ENCODE measurements at regions not wholly inside any gene's neighbourhood (a gene's known extent, or its start where the extent isn't known, plus 50 kb on each side); places are given as distances from the start of the nearest gene placed in this dataset.

DNA sequence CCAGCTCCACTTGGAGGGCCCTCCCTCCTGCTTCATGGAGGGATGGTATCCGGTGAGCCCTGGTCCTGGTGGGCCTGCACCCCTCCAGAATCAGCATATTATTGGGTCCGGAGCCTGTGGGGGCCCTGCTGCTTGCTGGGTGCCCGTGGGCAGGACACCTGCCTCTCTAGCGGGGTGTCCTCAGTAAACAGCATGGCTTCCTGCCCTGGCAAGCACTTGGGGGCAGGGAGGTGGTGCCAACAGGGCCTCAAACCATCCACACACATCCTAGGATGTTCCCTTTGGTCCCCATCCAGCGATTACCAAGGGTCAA lies 108.3 kb downstream of the CTTN start:
- Mint-ChIP-seq H3K27ac (no peak overlapping the region), H3K36me3 (no peaks in the 10 kb centered on the region), H3K4me1 (peaks cover 0 to 2% (median 0%) of the 10 kb centered on the region in 7 donors), H3K4me3 (no peak overlapping the region), H3K9me3 (peaks cover 0 to 11% (median 6%) of the 10 kb centered on the region in 11 donors), H3K27me3 (peaks cover 0 to 15% (median 5%) of the 10 kb centered on the region in 5 donors)
- no peaks in the 10 kb centered on the region for H3K4me1 ChIP-seq (ENCODE audit: control insufficient read depth in 2 of 2, insufficient read depth in 2 of 2, low read length in 2 of 2)
- no peak overlapping the region for H3K4me3 ChIP-seq (ENCODE audit: low read length)
- H3K9me3 ChIP-seq (ENCODE audit: control insufficient read depth in 2 of 3, low read length in 3 of 3), result no peaks in the 10 kb centered on the region
- intact Hi-C loops (cut with micrococcal nuclease), result no loop called here
- ChIA-PET CTCF (no interaction called here), POLR2A (no interaction called here)
- H3K27ac ChIP-seq (ENCODE audit: low read depth, low read length), result no peak overlapping the region
- DNase-seq, result no peak
- H3K27me3 ChIP-seq (ENCODE audit: control insufficient read depth in 2 of 2, insufficient read depth in 2 of 2, low read length in 2 of 2), result no peaks in the 10 kb centered on the region
- no peak for ATAC-seq
- H3K36me3 ChIP-seq (ENCODE audit: control insufficient read depth in 2 of 3, insufficient read depth in 3 of 3, low read length in 3 of 3), result no peaks in the 10 kb centered on the region

DNA sequence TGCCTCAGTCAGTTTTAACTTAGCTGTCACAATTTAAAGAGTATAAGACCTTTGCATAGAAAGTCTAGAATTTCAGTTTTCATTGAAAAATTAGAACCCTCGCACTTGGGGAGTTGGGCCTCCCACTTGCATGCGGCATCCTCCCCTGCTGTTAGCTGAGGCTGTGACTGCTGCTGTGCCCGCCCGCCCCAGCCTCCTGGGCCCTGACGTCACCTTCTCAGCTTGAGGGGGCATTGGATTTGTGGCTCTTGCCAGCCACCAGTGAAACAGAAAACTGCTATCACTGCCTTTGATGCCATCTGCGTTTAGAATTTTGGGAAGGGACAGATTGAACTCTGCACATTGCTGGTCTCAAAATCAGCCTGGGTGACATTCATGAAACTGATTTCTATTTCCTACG lies 108.7 kb downstream of the CTTN start:
- POLR2A ChIA-PET, result no interaction called here
- no peak for DNase-seq
- no peaks in the 10 kb centered on the region for H3K36me3 Mint-ChIP-seq
- intact Hi-C loops (cut with micrococcal nuclease), result no loop called here
- no peaks in the 10 kb centered on the region for H3K27me3 ChIP-seq (ENCODE audit: control insufficient read depth in 2 of 2, insufficient read depth in 2 of 2, low read length in 2 of 2)
- CTCF ChIA-PET, result no interaction called here
- H3K36me3 ChIP-seq (ENCODE audit: control insufficient read depth in 2 of 3, insufficient read depth in 3 of 3, low read length in 3 of 3), result no peaks in the 10 kb centered on the region
- H3K9me3 Mint-ChIP-seq, result peaks cover 0 to 15% (median 7%) of the 10 kb centered on the region in 11 donors
- no peaks in the 10 kb centered on the region for H3K4me1 ChIP-seq (ENCODE audit: control insufficient read depth in 2 of 2, insufficient read depth in 2 of 2, low read length in 2 of 2)
- ATAC-seq, result no peak
- no peak overlapping the region for H3K4me3 Mint-ChIP-seq
- H3K27ac Mint-ChIP-seq, result no peak overlapping the region
- no peaks in the 10 kb centered on the region for H3K9me3 ChIP-seq (ENCODE audit: control insufficient read depth in 2 of 3, low read length in 3 of 3)
- H3K4me1 Mint-ChIP-seq, result peaks cover 0 to 2% (median 0%) of the 10 kb centered on the region in 7 donors
- no peak overlapping the region for H3K27ac ChIP-seq (ENCODE audit: low read depth, low read length)
- H3K27me3 Mint-ChIP-seq, result peaks cover 0 to 15% (median 5%) of the 10 kb centered on the region in 5 donors
- no peak overlapping the region for H3K4me3 ChIP-seq (ENCODE audit: low read length)

GRCh38 chr11:70507466-70508230 lies 109.3 kb downstream of the CTTN start:
- intact Hi-C loops (cut with micrococcal nuclease), result no loop called here
- peaks cover under 1 to 21% (median 10%) of the 10 kb centered on the region in 11 donors for H3K9me3 Mint-ChIP-seq
- H3K27me3 Mint-ChIP-seq, result peaks cover 0 to 15% (median 12%) of the 10 kb centered on the region in 5 donors
- H3K27ac Mint-ChIP-seq, result no peak overlapping the region
- H3K27ac ChIP-seq (ENCODE audit: low read depth, low read length), result no peak overlapping the region
- peaks cover 0 to 5% (median 0%) of the 10 kb centered on the region in 3 experiments for H3K9me3 ChIP-seq (ENCODE audit: control insufficient read depth in 2 of 3, low read length in 3 of 3)
- peaks cover 0 to 5% (median 0%) of the 10 kb centered on the region in 5 donors for H3K36me3 Mint-ChIP-seq
- CTCF ChIA-PET, result no interaction called here
- no peak for ATAC-seq
- peaks cover 0 to 2% (median 0%) of the 10 kb centered on the region in 7 donors for H3K4me1 Mint-ChIP-seq
- POLR2A ChIA-PET, result no interaction called here
- H3K4me1 ChIP-seq (ENCODE audit: control insufficient read depth in 2 of 2, insufficient read depth in 2 of 2, low read length in 2 of 2), result no peaks in the 10 kb centered on the region
- DNase-seq, result no peak
- no peak overlapping the region for H3K4me3 Mint-ChIP-seq
- no peaks in the 10 kb centered on the region for H3K36me3 ChIP-seq (ENCODE audit: control insufficient read depth in 2 of 3, insufficient read depth in 3 of 3, low read length in 3 of 3)
- H3K27me3 ChIP-seq (ENCODE audit: control insufficient read depth in 2 of 2, insufficient read depth in 2 of 2, low read length in 2 of 2), result no peaks in the 10 kb centered on the region
- H3K4me3 ChIP-seq (ENCODE audit: low read length), result no peak overlapping the region

DNA sequence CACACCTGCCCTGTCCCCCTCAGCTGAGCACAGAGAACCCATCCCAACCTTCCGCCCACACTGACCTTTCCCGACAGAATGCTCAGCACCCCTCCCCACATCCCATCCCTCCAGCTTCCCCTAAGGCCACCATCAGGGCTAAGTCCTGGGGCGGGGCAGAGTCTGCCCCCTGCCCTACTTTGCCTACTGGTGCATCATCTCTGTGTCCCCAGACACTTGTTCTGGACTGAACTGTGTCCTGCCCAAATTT lies 109.8 kb downstream of the CTTN start:
- DNase-seq, result no peak
- Histone ChIP-seq H3K9me3 (ENCODE audit: control insufficient read depth in 2 of 3, low read length in 3 of 3) (peaks cover 0 to 10% (median 0%) of the 10 kb centered on the region in 3 experiments), H3K36me3 (ENCODE audit: control insufficient read depth in 2 of 3, insufficient read depth in 3 of 3, low read length in 3 of 3) (no peaks in the 10 kb centered on the region), H3K27ac (ENCODE audit: low read depth, low read length) (no peak overlapping the region), H3K4me1 (ENCODE audit: control insufficient read depth in 2 of 2, insufficient read depth in 2 of 2, low read length in 2 of 2) (no peaks in the 10 kb centered on the region), H3K27me3 (ENCODE audit: control insufficient read depth in 2 of 2, insufficient read depth in 2 of 2, low read length in 2 of 2) (no peaks in the 10 kb centered on the region), H3K4me3 (ENCODE audit: low read length) (no peak overlapping the region)
- Mint-ChIP-seq H3K27ac (no peak overlapping the region), H3K4me3 (no peak overlapping the region), H3K27me3 (peaks cover 0 to 17% (median 15%) of the 10 kb centered on the region in 5 donors), H3K4me1 (peaks cover 0 to 2% (median 0%) of the 10 kb centered on the region in 7 donors), H3K9me3 (peaks cover 2 to 26% (median 14%) of the 10 kb centered on the region in 11 donors), H3K36me3 (peaks cover 0 to 5% (median 0%) of the 10 kb centered on the region in 5 donors)
- ChIA-PET CTCF (no interaction called here), POLR2A (no interaction called here)
- intact Hi-C loops (cut with micrococcal nuclease), result no loop called here
- ATAC-seq, result no peak

- H3K4me1 ChIP-seq (ENCODE audit: control insufficient read depth in 2 of 2, insufficient read depth in 2 of 2, low read length in 2 of 2), result no peaks in the 10 kb centered on the region
- Mint-ChIP-seq H3K4me3 (no peak overlapping the region), H3K27ac (no peak overlapping the region), H3K4me1 (peaks cover 0 to 2% (median 0%) of the 10 kb centered on the region in 7 donors), H3K9me3 (peaks cover 5 to 40% (median 20%) of the 10 kb centered on the region in 11 donors), H3K27me3 (peaks cover 0 to 20% (median 15%) of the 10 kb centered on the region in 5 donors), H3K36me3 (peaks cover 0 to 5% (median 0%) of the 10 kb centered on the region in 5 donors)
- CTCF ChIA-PET, result no interaction called here
- no peaks in the 10 kb centered on the region for H3K27me3 ChIP-seq (ENCODE audit: control insufficient read depth in 2 of 2, insufficient read depth in 2 of 2, low read length in 2 of 2)
- peaks cover 0 to 16% (median 0%) of the 10 kb centered on the region in 3 experiments for H3K9me3 ChIP-seq (ENCODE audit: control insufficient read depth in 2 of 3, low read length in 3 of 3)
- no peak overlapping the region for H3K27ac ChIP-seq (ENCODE audit: low read depth, low read length)
- ATAC-seq (no peak), DNase-seq (no peak)
- POLR2A ChIA-PET, result no interaction called here
- no peak overlapping the region for H3K4me3 ChIP-seq (ENCODE audit: low read length)
- no peaks in the 10 kb centered on the region for H3K36me3 ChIP-seq (ENCODE audit: control insufficient read depth in 2 of 3, insufficient read depth in 3 of 3, low read length in 3 of 3)
- intact Hi-C loops (cut with micrococcal nuclease), result no loop called here
Observed at GRCh38 chr11:70509476-70509875, 111.1 kb downstream of the CTTN start.

- intact Hi-C loops (cut with micrococcal nuclease), result no loop called here
- no peak for DNase-seq
- Histone ChIP-seq H3K27me3 (ENCODE audit: control insufficient read depth in 2 of 2, insufficient read depth in 2 of 2, low read length in 2 of 2) (no peaks in the 10 kb centered on the region), H3K9me3 (ENCODE audit: control insufficient read depth in 2 of 3, low read length in 3 of 3) (peaks cover 0 to 16% (median 0%) of the 10 kb centered on the region in 3 experiments), H3K27ac (ENCODE audit: low read depth, low read length) (no peak overlapping the region), H3K36me3 (ENCODE audit: control insufficient read depth in 2 of 3, insufficient read depth in 3 of 3, low read length in 3 of 3) (no peaks in the 10 kb centered on the region), H3K4me1 (ENCODE audit: control insufficient read depth in 2 of 2, insufficient read depth in 2 of 2, low read length in 2 of 2) (no peaks in the 10 kb centered on the region), H3K4me3 (ENCODE audit: low read length) (no peak overlapping the region)
- no peak for ATAC-seq
- Mint-ChIP-seq H3K9me3 (peaks cover 5 to 43% (median 20%) of the 10 kb centered on the region in 11 donors), H3K27me3 (peaks cover 0 to 19% (median 12%) of the 10 kb centered on the region in 5 donors), H3K36me3 (peaks cover 0 to 7% (median 0%) of the 10 kb centered on the region in 5 donors), H3K4me3 (no peak overlapping the region), H3K4me1 (no peaks in the 10 kb centered on the region), H3K27ac (no peak overlapping the region)
- CTCF ChIA-PET, result no interaction called here
- POLR2A ChIA-PET, result no interaction called here
Observed at GRCh38 chr11:70510106-70510505, 111.8 kb downstream of the CTTN start.

GRCh38 chr11:70510571-70510970 lies 112.2 kb downstream of the CTTN start:
- Mint-ChIP-seq H3K4me1 (no peaks in the 10 kb centered on the region), H3K36me3 (peaks cover 0 to 7% (median 0%) of the 10 kb centered on the region in 5 donors), H3K27me3 (peaks cover 0 to 18% (median 12%) of the 10 kb centered on the region in 5 donors), H3K27ac (no peak overlapping the region), H3K9me3 (peaks cover 5 to 43% (median 20%) of the 10 kb centered on the region in 11 donors), H3K4me3 (no peak overlapping the region)
- Histone ChIP-seq H3K4me3 (ENCODE audit: low read length) (no peak overlapping the region), H3K27ac (ENCODE audit: low read depth, low read length) (no peak overlapping the region), H3K27me3 (ENCODE audit: control insufficient read depth in 2 of 2, insufficient read depth in 2 of 2, low read length in 2 of 2) (no peaks in the 10 kb centered on the region), H3K4me1 (ENCODE audit: control insufficient read depth in 2 of 2, insufficient read depth in 2 of 2, low read length in 2 of 2) (no peaks in the 10 kb centered on the region), H3K36me3 (ENCODE audit: control insufficient read depth in 2 of 3, insufficient read depth in 3 of 3, low read length in 3 of 3) (no peaks in the 10 kb centered on the region), H3K9me3 (ENCODE audit: control insufficient read depth in 2 of 3, low read length in 3 of 3) (peaks cover 0 to 16% (median 0%) of the 10 kb centered on the region in 3 experiments)
- CTCF ChIA-PET, result no interaction called here
- no peak for ATAC-seq
- intact Hi-C loops (cut with micrococcal nuclease), result no loop called here
- POLR2A ChIA-PET, result no interaction called here
- no peak for DNase-seq
